ENCODE measurements at regions not wholly inside any gene's neighbourhood (a gene's known extent, or its start where the extent isn't known, plus 50 kb on each side); places are given as distances from the start of the nearest gene placed in this dataset.

DNA sequence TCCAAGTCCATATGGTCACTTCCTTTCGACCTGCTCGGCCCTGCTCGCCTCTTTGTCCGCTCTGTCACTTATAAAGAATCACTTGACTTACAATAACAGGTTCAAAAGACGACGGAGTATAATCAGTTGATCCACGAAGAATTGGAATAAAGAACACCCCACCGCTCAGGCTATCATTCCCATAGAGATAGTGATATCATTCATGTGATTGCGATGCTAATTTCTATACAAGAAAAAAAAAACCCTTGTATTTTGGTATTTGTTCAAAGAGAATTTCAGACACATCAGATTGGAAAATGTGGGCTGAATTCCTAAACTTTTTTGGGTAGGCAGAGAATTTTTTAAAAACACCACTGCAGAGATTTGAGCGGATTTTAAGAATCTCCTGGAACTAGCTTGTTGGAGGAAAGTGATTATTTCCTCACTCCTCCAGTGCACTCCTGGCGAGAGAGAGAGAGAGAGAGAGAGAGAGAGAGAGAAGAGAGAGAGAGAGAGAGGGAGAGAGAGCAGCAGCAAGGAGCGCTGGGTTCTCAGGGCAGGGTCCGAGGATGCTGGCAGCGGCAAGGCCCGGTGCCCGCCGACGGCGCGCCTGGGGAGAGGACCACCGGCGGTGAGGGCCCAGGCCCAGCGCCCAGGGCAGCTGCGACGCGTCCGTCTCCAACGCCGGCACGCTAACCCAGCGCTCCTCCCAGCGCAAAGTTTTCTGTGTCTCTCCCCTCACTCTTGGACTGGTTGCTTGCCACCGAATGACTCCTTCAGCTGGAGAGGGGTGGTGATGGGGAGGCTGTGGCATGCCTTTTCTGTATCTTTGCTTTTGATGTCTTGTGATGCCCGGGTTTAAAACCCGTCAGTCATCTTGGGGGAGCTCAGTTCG, 149.0 kb upstream of the ZNF536 start:
- peaks cover 4% of the 10 kb centered on the region; the same call in 1 of the 2 replicates for H3K27me3 ChIP-seq (ENCODE audit: insufficient read depth, low read length)
- H3K9ac ChIP-seq (ENCODE audit: low read length) = no peak overlapping the region
- intact Hi-C loops (cut with micrococcal nuclease) = loop anchor here (10.0 kb wide), 1 partner anchor 182 kb away; no protein-coding TSS in a partner anchor
- ChIA-PET CTCF (no interaction called here), POLR2A (no interaction called here), RAD21 (ENCODE audit: low non-redundant PET in 1 of 2, low total read pairs in 2 of 2, uncharacterized antibody in 2 of 2, unreplicated experiment in 2 of 2) (no interaction called here)
- DNase-seq (ENCODE audit: low read depth, low spot score) = no peak
- no peaks in the 10 kb centered on the region for H3K79me2 ChIP-seq (ENCODE audit: insufficient read depth, low read length)
- no peak overlapping the region for H3K4me3 ChIP-seq (replicated peaks in 1 of 2; ENCODE audit: low read depth in 1 of 2, low read length in 2 of 2)
- no peak overlapping the region for H3K27ac ChIP-seq (ENCODE audit: low read depth, low read length)
- no peaks in the 10 kb centered on the region for H3K9me3 ChIP-seq (ENCODE audit: control insufficient read depth in 1 of 2, insufficient read depth in 1 of 2, low read depth in 1 of 2, low read length in 2 of 2)
- no peak overlapping the region for H2AFZ ChIP-seq (ENCODE audit: low read depth, low read length, poor library complexity, severe bottlenecking)
- no TSS peak for BruUV-seq (replicated peaks)
- H3K4me2 ChIP-seq (ENCODE audit: low read length) = no peak overlapping the region
- H3K4me1 ChIP-seq (ENCODE audit: control insufficient read depth in 1 of 2, insufficient read depth in 2 of 2, low read length in 2 of 2) = peaks cover 2 to 8% of the 10 kb centered on the region in 2 experiments; a peak in 2 of 4 replicates
- TF ChIP-seq, protein P1, sequence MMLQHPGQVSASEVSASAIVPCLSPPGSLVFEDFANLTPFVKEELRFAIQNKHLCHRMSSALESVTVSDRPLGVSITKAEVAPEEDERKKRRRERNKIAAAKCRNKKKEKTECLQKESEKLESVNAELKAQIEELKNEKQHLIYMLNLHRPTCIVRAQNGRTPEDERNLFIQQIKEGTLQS (IDR thresholded peaks at IDR 0.05) = no peak
- TF ChIP-seq, protein P2, sequence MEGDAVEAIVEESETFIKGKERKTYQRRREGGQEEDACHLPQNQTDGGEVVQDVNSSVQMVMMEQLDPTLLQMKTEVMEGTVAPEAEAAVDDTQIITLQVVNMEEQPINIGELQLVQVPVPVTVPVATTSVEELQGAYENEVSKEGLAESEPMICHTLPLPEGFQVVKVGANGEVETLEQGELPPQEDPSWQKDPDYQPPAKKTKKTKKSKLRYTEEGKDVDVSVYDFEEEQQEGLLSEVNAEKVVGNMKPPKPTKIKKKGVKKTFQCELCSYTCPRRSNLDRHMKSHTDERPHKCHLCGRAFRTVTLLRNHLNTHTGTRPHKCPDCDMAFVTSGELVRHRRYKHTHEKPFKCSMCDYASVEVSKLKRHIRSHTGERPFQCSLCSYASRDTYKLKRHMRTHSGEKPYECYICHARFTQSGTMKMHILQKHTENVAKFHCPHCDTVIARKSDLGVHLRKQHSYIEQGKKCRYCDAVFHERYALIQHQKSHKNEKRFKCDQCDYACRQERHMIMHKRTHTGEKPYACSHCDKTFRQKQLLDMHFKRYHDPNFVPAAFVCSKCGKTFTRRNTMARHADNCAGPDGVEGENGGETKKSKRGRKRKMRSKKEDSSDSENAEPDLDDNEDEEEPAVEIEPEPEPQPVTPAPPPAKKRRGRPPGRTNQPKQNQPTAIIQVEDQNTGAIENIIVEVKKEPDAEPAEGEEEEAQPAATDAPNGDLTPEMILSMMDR (IDR thresholded peaks at IDR 0.05 in 2 of 3, conservative IDR thresholded peaks at IDR 0.05 in 1 of 3; ENCODE audit: borderline replicate concordance in 1 of 3, insufficient read depth in 1 of 3, low read depth in 2 of 3, low read length in 2 of 3) = no peak
- TF ChIP-seq, protein P3, sequence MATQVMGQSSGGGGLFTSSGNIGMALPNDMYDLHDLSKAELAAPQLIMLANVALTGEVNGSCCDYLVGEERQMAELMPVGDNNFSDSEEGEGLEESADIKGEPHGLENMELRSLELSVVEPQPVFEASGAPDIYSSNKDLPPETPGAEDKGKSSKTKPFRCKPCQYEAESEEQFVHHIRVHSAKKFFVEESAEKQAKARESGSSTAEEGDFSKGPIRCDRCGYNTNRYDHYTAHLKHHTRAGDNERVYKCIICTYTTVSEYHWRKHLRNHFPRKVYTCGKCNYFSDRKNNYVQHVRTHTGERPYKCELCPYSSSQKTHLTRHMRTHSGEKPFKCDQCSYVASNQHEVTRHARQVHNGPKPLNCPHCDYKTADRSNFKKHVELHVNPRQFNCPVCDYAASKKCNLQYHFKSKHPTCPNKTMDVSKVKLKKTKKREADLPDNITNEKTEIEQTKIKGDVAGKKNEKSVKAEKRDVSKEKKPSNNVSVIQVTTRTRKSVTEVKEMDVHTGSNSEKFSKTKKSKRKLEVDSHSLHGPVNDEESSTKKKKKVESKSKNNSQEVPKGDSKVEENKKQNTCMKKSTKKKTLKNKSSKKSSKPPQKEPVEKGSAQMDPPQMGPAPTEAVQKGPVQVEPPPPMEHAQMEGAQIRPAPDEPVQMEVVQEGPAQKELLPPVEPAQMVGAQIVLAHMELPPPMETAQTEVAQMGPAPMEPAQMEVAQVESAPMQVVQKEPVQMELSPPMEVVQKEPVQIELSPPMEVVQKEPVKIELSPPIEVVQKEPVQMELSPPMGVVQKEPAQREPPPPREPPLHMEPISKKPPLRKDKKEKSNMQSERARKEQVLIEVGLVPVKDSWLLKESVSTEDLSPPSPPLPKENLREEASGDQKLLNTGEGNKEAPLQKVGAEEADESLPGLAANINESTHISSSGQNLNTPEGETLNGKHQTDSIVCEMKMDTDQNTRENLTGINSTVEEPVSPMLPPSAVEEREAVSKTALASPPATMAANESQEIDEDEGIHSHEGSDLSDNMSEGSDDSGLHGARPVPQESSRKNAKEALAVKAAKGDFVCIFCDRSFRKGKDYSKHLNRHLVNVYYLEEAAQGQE (IDR thresholded peaks at IDR 0.05; ENCODE audit: low read depth) = no peak
- TF ChIP-seq ZNF274 (IDR thresholded peaks at IDR 0.05; ENCODE audit: low read depth, low read length) (no peak), ELF1 (IDR thresholded peaks at IDR 0.05; ENCODE audit: borderline replicate concordance, low read depth) (no peak)
- no peaks in the 10 kb centered on the region for H4K20me1 ChIP-seq (ENCODE audit: insufficient read depth)
- H3K36me3 ChIP-seq (ENCODE audit: control insufficient read depth in 1 of 2, insufficient read depth in 2 of 2, low read length in 2 of 2) = no peaks in the 10 kb centered on the region
- no peak for ATAC-seq
- H3K9me2 ChIP-seq (ENCODE audit: insufficient read depth) = no peaks in the 10 kb centered on the region
